Fibroblast of lung (primary cell): ENCODE measurements at regions not wholly inside any gene's neighbourhood (a gene's known extent, or its start where the extent isn't known, plus 50 kb on each side); places are given as distances from the start of the nearest gene placed in this dataset.
A peak's percentile ranks its signal among the peaks of the same experiment; 100 is the strongest.

Source experiments
- DNase-seq, 2 donors: peaks; one replicate each; pipeline versions ENCODE4 v3.0.0 to v3.0.0-alpha.2; 2010; ENCODE audit warnings: low read depth in 2 of 2
- H2AFZ ChIP-seq: 2 replicates; pipeline ENCODE4 v1.5.1; 2012; ENCODE audit warnings: low read length, control low read depth, inconsistent platforms
- H3K27ac ChIP-seq: 2 replicates; pipeline ENCODE4 v1.5.1; 2011; ENCODE audit warnings: low read length, control low read depth; ENCODE audit not compliant: insufficient read depth
- H3K27me3 ChIP-seq: 2 replicates; pipeline ENCODE4 v1.5.1; 2011; ENCODE audit warnings: mild to moderate bottlenecking, low read length; ENCODE audit not compliant: control insufficient read depth, insufficient read depth
- H3K36me3 ChIP-seq: 2 replicates; pipeline ENCODE4 v1.5.1; 2011; ENCODE audit warnings: low read length; ENCODE audit not compliant: control insufficient read depth, insufficient read depth
- H3K4me1 ChIP-seq: 2 replicates; pipeline ENCODE4 v1.5.1; 2011; ENCODE audit warnings: low read length; ENCODE audit not compliant: control insufficient read depth, insufficient read depth; ENCODE audit errors: extremely low read depth
- H3K4me2 ChIP-seq: 2 replicates; pipeline ENCODE4 v1.5.1; 2011; ENCODE audit warnings: low read length, control low read depth; ENCODE audit not compliant: insufficient read depth; ENCODE audit errors: extremely low read depth
- H3K4me3 ChIP-seq, 4 experiments: fragments of 200-600 bp in 1 of 4; sonication (generic) in 1 of 4; replicated peaks in 1 of 4; 2 replicates each; pipeline ENCODE4 v1.5.1; 2011 to 2016; ENCODE audit warnings: low read length in 4 of 4, low read depth in 3 of 4, mild to moderate bottlenecking in 3 of 4, control low read depth in 2 of 4, inconsistent platforms in 1 of 4, mixed read lengths in 1 of 4; ENCODE audit not compliant: insufficient read depth in 1 of 4; ENCODE audit errors: control extremely low read depth in 1 of 4
- H3K79me2 ChIP-seq: 2 replicates; pipeline ENCODE4 v1.5.1; 2012; ENCODE audit warnings: mild to moderate bottlenecking, low read length, inconsistent platforms; ENCODE audit not compliant: control insufficient read depth, insufficient read depth
- H3K9ac ChIP-seq: 2 replicates; pipeline ENCODE4 v1.5.1; 2011; ENCODE audit warnings: mild to moderate bottlenecking, low read length, control low read depth; ENCODE audit not compliant: insufficient read depth
- H3K9me3 ChIP-seq: 2 replicates; pipeline ENCODE4 v1.5.1; 2012; ENCODE audit warnings: low read depth, low read length; ENCODE audit not compliant: control insufficient read depth, insufficient read depth
- H4K20me1 ChIP-seq: 2 replicates; pipeline ENCODE4 v1.5.1; 2011; ENCODE audit warnings: low read length; ENCODE audit not compliant: control insufficient read depth, insufficient read depth; ENCODE audit errors: extremely low read depth
- CTCF ChIP-seq, 2 donors: IDR thresholded peaks in 1 of 2; conservative IDR thresholded peaks in 1 of 2; 1 replicate in 1 of 2; 2 replicates in 1 of 2; pipeline ENCODE4 v1.5.1; 2011 to 2012; ENCODE audit warnings: low read length in 2 of 2, control low read depth in 1 of 2, inconsistent platforms in 1 of 2, low read depth in 1 of 2, mild to moderate bottlenecking in 1 of 2
- EZH2 ChIP-seq: IDR thresholded peaks from 2 replicates; pipeline ENCODE4 v1.5.1; 2012; ENCODE audit warnings: low read length, control low read depth, mild to moderate bottlenecking; ENCODE audit errors: missing control alignments

GRCh38 chr1:234680331-234680904 is 70.4 kb upstream of the IRF2BP2 start:
- Histone ChIP-seq H3K36me3 (no peaks in the 10 kb centered on the region), H3K4me1 (peaks cover 3% of the 10 kb centered on the region), H3K9ac (no peak overlapping the region), H3K27ac (no peak overlapping the region), H3K9me3 (no peaks in the 10 kb centered on the region), H3K4me2 (no peak overlapping the region), H4K20me1 (no peaks in the 10 kb centered on the region), H3K27me3 (no peaks in the 10 kb centered on the region), H2AFZ (no peak overlapping the region), H3K4me3 (no peak overlapping the region), H3K79me2 (no peaks in the 10 kb centered on the region)
- TF ChIP-seq EZH2 (no peak), CTCF (conservative IDR thresholded peaks at IDR 0.05 in 1 of 2, IDR thresholded peaks at IDR 0.05 in 1 of 2; ENCODE audit: low read depth in 1 of 2, low read length in 2 of 2) (no peak)
- no peak for DNase-seq

- Histone ChIP-seq H3K27me3 (no peaks in the 10 kb centered on the region), H3K27ac (no peak overlapping the region), H3K9ac (no peak overlapping the region), H3K4me1 (no peaks in the 10 kb centered on the region), H3K36me3 (no peaks in the 10 kb centered on the region), H3K9me3 (no peaks in the 10 kb centered on the region), H3K4me3 (peak overlapping the region in 2 of 4 experiments; percentile 44 to 57), H4K20me1 (no peaks in the 10 kb centered on the region), H3K4me2 (peak overlapping the region; percentile 70), H2AFZ (peak overlapping the region; percentile 93), H3K79me2 (no peaks in the 10 kb centered on the region)
- no peak for TF ChIP-seq CTCF (conservative IDR thresholded peaks at IDR 0.05 in 1 of 2, IDR thresholded peaks at IDR 0.05 in 1 of 2; ENCODE audit: low read depth in 1 of 2, low read length in 2 of 2)
- no peak for TF ChIP-seq EZH2
- DNase-seq = peak; percentile 71 to 73
These were observed 66.2 kb upstream of the IRF2BP2 start for GRCh38 chr1:234676103-234676594.

GRCh38 chr1:234675572-234675971 is 65.6 kb upstream of the IRF2BP2 start:
- Histone ChIP-seq H3K9ac (no peak overlapping the region), H3K4me2 (no peak overlapping the region), H3K4me1 (no peaks in the 10 kb centered on the region), H3K79me2 (no peaks in the 10 kb centered on the region), H3K4me3 (no peak overlapping the region), H3K9me3 (no peaks in the 10 kb centered on the region), H3K27ac (no peak overlapping the region), H3K36me3 (no peaks in the 10 kb centered on the region), H3K27me3 (no peaks in the 10 kb centered on the region), H2AFZ (peak overlapping the region; percentile 90), H4K20me1 (no peaks in the 10 kb centered on the region)
- TF ChIP-seq EZH2 (no peak), CTCF (conservative IDR thresholded peaks at IDR 0.05 in 1 of 2, IDR thresholded peaks at IDR 0.05 in 1 of 2; ENCODE audit: low read depth in 1 of 2, low read length in 2 of 2) (no peak)
- no peak for DNase-seq
